Stimulated activated CD4-positive, alpha-beta T cell treated with anti-CD3 and anti-CD28 coated beads, Interleukin-4, amount 100 ng/mL, for 4 hours (primary cell): ENCODE measurements at regions not wholly inside any gene's neighbourhood (a gene's known extent, or its start where the extent isn't known, plus 50 kb on each side); places are given as distances from the start of the nearest gene placed in this dataset.
"Not testable (repeated sequence)": the region's sequence is repeated elsewhere in the genome, so short reads cannot be mapped to it uniquely, and the experiment has no call there.

Experiments used
- DNase-seq, 2 experiments: peaks; one replicate each; pipeline ENCODE4 v3.0.0-alpha.2; 2020

DNA sequence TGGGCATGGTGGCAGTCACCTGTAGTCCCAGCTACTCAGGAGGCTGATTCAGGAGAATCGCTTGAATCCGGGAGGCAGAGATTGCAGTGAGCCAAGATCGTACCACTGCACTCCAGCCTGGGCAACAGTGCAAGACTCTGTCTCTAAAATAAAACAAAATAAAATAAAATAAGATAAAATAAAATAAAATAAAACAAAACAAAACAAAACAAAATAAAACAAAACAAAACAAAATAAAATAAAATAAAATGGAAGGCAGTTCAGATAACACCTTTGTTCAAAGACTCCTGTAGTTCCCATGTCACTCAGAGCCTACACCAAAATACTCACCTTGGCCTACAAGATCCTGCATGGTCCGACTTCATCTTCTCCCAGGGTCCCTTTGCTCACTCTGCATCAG lies 61.3 kb downstream of the SYF2 start:
- DNase-seq = not testable (repeated sequence)

DNA sequence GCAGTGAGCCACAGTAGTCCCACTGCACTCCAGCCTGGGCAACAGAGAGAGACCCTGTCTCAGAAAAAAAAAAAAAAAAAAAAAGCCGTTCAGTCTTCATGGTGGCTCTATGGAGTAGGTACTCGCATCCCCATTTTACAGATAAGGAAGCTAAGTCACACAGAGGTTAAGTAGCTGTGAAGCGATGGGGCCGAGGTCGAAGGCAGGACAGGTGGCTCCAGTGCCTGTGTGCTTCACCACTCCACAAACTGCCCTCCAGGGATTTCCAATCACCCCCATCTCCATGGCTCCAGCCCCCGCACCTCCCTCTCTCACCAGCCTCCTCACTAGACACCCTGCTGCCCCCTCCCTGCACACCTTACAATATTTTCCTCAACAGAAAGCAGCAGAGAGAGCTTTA lies 61.9 kb downstream of the SYF2 start:
- no peak for DNase-seq

DNA sequence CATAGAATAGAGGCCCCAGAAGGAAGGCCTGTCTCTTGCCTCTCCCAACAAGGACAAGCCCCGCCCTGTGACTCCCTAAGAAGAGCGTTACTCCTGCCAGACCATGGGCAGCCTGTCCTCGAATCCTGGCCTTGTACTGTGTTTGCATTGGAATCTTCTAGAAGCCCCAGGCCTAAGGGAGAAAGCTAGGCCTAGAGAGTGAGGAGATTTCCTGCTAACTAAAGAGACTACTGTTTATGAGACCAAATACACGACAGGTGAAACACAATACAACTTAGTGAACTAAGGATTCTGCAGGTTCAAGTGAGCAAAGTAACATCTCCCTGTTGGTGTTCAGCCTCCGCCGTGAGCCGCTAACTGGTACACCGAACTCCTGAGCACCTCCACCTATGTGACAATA lies 62.7 kb downstream of the SYF2 start:
- no peak for DNase-seq

DNA sequence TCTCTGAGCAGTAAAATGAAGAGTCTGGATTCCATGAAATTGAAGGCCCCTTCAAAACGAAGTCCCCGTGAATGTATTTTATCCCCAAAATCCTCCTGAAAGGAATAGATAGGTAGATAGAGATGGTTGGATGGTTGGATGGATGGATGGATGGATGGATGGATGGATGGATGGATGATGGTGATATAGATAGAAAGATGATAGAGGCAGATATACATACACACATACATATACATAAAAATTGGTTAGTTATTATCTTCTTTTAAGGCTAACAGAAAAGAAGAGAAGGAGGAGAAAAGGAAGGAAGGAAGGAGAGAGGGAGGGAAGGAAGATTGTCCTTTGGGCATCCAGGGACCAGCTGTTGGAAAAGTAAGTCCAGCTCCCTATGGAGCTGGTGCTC lies 63.1 kb downstream of the SYF2 start:
- DNase-seq = no peak

DNA sequence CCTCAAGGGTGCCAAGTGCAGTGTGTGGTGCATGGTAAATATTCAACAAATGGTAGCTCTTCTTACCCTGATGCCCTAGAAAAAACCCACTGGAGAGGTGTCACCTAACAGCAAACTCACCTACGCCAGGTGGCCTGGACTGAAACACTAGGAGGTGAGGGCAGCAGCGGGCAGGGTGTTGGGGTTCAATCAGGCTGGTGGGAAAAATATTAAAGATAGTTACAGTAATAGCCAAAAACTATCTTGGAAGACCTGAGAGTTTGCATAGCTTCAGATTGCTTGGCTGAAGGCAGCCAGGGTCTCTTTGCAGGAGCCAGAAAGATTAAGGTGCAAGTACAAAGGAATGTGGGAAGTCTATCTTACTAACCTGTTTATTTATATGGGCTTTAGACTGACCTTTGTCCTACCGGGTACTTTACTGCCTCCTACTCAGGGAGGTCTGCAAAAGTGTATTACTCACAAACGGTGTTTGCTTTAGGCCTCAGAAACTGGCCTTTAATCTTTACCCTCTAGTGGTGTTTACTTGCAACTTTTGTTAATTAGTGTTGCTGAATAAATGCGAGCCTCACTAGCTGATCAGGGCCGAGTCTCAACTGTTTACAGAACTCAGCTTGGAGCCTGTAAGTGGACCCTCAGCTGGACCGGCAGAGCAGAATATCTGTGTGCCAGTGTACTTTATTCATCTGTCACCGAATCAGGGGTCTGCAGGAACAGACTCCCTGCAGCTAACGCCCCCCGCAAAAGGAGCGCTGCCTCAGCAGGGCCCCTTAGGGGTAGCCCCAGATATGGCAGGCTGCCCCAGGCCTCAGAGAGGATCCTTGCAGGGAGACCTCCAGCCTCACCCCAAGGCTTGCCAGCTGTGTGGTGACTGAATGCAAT lies 63.9 kb downstream of the SYF2 start:
- no peak for DNase-seq

DNA sequence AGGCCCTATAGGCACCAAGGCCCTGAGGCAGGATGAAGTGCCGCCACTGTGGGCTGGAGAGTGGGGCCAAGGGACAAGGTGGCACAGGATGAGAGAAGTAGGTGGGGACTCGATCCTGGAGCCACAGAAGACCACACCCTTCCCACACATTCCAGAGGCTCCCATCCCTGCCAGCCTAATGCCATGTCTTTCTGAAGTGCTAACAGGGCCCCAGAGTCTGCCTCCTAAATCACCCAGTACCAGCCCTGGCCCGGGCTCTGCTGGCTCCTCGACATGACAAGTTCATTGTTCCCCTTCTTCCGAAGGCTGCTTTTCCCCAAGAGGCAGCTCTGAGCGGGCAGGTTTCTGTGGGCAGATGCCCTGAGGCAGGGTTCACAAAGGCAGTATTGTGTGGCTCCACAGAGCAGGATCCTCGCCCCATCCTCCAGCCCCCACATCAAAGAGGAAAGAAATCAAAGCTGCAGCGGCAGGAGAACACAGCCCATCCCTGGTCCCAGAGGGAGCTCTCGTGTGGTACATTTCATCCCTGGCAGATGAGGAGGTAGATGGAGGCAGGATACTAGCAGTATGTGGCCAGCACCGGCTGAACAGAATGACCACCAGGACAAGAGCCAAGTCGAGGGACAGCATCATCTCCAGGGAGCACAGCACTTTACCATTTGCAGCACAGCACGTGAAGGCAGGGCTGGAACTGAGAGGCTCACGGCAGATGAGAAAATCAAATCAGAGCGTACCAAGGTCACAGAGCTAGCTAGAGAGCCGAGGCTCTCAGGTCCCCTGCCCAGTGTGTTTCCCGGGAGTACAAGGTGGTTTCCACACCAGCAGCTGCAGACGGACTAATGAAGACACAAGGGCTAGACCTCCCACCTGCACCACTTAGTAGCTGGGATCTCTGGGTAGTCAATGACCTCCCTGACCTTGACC lies 64.8 kb downstream of the SYF2 start:
- DNase-seq = no peak

DNA sequence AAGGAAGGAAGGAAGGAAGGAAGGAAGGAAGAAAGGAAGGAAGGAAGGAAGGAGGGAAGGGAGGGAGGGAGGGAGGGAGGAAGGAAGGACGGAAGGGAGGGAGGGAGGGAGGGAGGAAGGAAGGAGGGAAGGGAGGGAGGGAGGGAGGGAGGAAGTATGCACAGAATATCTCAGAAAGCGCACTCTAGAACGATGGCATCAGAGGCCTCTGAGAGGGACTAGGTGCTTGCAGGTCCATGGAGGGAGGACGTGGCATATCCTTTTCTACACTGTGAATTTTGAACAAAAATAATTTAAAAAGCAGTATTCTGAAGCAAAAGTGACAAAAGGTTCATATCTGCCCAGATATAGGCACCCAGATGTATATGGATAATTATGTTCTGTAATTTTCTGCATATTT lies 65.5 kb downstream of the SYF2 start:
- no peak for DNase-seq

DNA sequence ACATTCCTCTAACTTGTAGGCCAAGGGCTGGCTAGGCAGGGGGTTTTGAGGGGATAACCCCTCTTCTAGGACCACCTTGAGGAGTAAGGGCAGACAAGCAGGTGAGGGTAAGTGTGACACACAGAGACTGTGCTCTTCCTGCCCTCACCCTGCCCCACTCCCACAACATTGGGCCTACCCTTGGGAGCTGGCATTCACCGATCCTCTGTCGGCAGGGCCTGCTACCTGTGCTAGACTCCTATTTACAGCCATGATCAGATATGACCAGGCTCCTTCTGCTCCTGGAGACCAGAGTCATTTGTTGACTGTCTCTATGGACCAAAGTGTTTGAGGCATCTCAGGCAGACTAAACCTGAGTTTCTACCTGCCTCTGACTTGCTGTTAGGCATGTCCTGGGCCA lies 68.3 kb downstream of the SYF2 start:
- no peak for DNase-seq

DNA sequence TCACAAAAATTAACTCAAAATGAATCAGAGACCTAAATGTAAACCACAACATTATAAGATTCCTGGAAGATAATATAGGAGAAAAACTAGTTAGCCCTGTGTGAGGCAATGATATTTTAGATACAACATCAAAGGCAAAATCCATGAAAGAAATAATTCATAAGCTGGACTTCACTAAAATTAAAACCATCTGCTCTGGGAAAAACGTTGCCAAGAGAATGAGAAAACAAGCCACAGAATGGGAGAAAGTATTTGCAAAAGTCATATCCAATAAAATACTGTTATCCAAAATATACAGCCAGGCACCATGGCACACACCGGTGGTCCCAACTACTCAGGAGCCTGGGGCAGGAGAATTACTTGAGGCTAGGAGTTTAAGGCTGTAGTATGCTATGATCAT lies 70.3 kb downstream of the SYF2 start:
- DNase-seq = no peak

DNA sequence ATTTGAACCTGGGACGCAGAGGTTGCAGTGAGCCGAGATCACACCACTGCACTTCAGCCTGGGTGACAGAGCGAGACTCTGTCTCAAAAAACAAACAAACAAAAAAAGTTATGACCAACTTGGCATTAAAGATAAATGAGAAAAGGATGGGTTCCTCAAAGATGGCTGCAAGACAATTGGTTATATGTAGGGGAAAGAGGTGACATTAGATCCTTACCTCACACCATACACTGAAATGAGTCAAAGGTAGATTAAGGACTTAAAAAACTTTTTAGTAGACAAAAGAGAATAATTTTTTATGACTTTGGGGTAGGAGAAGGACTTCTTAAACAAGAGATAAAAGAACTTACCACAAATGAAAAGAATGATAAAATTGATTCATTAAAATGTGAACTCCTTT lies 74.5 kb downstream of the SYF2 start:
- DNase-seq = no peak

DNA sequence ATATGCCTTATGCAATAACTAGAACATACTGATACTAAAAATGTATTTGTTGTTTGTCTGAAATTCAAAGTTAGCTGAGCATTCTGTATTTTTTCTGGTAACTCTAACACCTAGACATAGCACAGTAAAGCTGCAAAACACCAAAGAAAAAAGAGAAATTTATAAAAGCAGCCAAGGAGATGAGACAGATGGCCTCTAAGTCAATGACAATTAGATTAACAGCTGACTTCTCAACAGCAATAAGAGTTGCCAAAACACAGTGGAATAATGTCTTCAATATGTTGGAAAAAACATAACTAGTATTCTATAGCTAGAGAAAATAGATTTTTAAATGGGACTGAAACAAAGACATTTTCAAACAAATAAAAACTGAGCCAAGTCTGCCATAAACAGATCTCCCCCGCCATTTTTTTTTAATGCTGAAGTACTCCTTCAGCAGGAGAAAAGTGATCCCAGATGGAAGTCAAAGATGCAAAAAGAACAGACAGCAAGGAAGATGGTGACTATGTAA lies 81.3 kb downstream of the SYF2 start:
- DNase-seq = no peak

DNA sequence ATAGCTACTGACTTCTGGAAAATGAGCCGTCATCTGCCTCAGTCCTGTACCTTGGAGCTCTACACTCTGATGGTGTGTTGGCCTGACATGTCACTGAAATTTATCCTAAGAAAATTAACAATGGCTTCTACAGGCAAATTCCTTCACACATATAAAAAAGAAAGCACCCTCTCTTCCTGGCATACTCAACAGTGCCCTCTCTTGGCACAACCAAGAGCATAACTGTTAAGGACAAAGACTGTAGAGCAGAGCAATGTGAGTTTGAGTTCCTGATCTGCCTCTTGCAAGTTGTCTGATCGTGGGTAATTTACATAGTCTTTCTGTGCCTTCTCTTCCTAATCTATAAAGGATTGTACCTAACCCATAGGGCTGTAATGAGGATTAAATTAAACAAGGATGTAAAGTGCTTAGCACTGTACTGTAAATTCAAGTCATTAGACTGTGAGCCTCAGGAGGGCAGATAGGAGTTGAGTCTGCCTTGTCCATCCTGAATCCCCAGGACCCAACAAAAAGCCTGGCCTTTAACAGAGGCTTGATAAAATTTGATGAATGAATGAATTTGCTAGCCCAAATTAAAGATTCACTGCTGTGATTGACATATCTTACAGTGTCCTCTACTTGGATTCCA lies 83.5 kb downstream of the SYF2 start:
- peak in 1 of 2 experiments; percentile 10 for DNase-seq

DNA sequence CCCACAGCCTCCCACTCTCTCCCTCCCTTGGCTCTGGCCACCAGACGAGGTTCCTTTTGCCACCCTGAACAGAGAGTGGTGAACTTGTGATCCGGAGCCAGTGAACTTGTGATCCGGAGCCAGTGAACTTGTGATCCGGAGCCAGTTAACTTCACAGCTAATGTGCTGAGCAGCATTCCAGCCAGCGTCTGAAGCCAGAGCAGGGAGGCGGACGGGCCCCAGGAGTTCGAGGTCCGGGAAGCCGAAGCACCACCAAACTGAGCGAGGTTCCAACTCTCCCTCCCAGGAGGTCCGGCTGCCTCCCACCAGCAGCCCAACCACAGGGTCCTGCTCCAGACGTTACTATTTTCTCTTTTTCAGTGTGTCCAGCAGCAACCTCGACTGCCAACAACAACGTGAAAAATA lies 85.8 kb downstream of the SYF2 start:
- DNase-seq = no peak

DNA sequence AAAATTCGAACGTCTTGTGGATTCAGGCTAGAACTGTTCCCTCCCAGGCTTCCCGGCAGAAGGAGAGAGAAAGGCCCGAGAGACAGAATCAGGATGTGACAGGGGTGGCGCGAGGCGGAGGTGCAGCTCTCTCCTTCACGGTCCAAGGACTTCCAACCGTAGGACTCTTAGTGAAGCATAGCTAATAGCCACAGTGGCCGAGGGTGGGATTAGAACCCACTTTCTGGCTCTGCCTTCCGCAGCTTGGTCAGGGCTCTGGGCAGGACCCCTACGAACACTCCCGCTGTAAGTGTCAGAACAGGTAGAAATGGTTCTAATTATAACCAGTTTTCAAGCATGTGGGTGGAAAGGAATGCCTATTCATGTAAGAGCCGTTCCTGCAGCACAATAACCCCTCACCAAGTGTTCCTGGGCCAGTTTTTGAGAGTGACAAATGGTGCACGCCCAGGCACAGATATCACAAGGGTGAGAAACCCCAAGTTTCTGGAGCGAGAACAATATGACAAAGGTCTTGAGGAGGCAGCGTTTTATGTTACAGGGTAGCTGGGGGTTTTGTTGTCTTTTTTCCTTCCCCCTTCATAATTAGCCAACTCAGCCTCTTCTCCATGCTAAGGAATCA lies 86.4 kb downstream of the SYF2 start:
- DNase-seq = no peak

DNA sequence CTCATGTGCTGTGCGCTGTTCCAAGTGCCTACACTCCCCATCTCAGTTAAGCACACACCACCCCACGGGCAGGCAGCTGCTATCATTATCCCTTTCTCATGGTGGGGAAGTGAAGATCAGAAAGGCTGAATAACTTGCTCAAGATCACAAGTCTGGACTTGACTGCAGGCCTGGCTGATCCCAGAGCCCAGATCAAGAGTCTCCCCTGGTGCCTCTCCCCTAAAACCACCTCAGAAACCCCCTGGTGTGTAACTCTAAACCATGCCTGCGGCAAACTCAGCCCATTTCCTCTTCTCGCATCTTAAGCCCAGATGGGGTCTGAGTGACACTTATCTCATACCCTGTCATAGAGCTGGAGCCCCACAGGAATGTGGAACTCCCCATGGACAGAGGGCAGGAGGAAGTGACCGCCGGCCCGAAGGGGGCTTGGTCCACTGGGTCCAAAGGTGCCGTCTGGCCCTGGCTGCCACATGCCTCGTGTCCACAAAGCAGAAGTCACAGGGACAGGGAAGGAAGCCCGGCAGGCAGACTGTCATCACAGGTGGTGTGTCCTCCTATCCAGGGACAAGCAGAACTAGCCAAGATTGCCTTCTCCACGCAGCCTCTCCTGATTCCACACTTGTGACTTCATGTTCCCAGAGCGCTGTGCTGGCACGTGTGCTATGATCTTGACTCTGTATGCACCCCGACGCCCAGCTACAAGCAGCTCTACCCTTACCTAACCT lies 92.1 kb downstream of the SYF2 start:
- no peak for DNase-seq

DNA sequence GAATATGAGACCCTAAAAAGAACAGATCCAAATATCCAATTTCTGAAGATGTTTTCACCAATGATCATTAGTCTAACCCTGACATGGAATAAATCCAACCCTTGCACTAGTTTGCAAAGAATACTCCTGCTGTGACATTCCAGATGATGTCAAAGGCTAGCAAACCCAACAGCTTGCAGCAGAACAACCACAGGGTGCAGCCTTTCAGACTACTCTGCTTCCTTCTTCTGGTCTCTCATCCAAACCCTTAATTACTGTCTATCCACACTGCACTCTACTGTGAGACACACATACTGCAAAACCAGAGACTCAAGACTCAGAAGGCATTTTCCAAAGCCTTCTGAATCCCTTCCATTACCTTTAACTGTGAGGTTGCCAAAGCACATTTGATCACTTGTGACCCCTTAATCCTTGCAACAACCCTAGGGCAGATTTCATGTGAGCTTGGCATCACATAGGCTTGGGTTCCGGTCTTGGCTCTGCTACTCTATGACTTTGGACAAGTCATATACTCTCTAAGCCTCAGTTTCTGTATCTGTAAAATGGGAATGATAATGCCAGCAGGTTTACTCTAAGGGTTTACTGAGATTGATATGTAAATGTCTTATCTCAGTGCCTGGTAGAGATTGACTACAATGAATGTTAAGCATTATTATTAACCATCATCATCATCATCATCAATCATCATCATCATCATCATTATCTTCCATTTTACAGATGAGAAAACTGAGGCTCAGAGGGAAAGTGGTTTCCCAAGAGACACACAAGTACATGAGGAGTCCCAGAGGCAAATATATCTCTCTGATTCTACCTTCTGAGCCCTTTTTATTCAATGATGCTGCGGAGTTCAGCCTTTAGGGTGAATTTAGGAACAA lies 94.5 kb downstream of the SYF2 start:
- DNase-seq = no peak

DNA sequence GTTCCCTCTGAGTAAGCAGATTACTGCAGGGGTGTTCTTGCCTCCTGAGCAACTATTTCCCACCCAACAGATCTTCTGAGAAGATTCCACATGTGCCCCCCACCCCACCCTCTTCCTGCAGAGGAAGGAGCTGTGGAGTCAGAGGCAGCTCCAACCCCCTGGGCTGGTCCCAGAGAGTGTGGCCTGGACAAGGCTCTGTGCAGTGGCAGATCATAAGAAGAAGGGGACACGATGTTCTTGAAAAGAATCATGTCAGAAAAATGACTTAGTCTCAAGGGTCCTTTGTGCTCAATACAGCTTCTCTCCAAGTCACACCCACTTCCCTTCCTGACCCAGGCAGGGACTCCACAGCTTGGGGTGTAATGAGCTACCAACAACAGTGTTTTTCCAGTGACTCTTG lies 95.2 kb downstream of the SYF2 start:
- no peak for DNase-seq

DNA sequence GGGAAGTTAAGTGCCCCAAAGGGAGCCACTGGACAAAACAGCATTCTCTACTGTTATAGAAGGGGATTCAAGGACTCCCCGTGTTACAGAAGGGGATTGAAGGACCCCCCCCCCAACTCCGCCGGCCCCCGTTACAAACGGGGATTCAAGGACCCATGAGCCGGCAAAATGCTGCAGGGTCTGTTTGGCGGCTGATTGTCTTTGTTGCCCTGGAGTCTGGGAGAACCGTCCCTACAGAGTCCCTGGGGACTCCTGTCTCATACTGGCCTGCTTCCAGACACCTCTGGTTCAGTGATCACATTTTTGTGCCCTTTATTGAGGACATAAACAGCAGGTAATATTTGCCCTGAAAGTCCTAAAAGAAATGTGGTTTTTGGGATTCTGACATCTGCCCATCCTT lies 96.4 kb downstream of the SYF2 start:
- no peak for DNase-seq

DNA sequence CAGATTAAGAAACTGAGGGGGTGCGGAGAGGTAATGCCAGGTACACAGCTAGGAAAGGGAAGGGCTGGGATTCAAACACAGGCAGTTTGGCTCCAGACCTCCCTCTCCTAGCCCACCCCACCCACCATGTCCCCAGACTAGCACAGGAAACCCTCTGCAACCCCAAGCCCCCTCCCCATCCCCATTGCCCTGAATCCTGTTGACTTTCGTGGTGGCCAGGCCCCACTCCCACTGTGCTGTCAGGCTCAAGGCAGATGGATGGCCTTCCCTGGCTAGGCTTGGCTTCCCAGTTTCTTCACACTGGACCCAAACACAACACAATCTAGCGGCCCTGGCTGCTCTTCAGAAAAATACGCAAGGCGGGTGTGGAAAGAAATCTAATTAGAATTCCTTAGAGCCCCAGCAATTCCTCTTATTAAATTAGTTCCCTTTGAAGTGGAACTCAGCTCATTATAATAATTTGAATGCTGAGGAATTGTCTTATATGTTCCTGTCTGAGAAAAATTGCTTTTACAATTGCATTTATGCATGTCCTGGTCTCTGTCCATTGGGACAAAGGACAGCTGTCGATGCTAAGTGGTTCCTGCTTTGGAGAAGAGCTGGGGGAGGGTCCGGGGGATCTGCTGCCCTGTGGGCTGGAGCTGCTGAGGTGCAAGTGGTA lies 97.4 kb downstream of the SYF2 start:
- DNase-seq = no peak

DNA sequence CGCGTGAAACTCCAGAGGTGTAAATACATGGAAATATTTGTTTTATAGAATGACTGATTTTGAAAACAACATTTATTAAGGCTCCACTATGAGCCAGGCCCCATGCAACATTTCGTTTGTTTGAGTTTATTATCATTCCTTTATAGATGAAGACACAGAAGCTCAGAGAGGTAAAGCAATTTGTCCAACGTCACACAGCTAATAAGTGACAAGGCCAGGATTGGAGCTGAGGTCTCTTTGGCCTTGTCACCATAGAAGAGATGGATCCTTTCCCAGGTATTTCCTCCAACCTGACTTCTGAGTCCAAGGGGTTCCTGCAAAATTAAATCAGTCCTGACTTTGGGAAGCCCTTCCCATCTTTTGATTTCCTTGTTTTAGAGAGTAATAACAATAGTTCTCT lies 98.0 kb downstream of the SYF2 start:
- DNase-seq = no peak

DNA sequence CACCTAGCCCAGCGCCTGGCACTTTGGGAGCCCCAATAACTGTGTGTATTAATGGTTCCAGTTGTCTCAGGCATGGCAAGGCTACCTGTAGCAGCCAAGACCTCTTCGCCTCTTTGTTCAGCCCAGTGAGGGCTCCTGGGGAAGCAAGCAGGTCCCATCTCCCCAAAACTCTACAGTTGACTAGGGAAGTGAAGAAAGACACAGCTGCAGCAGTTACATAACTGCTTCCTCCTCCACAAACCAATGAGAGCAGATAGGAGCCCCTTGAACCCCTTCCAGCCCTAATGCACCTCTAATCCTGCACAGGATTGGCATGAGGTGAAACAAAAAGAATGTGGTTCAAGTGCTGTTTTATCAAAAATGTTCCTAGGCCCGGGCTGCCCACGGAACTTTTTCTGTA lies 100.5 kb downstream of the SYF2 start:
- no peak for DNase-seq
